Gastrocnemius medialis (tissue), 4 donors: ENCODE measurements at regions not wholly inside any gene's neighbourhood (a gene's known extent, or its start where the extent isn't known, plus 50 kb on each side); places are given as distances from the start of the nearest gene placed in this dataset.

Experiments used
- CTCF ChIP-seq, 5 experiments: fragments of 450-650 bp in 3 of 5; fragments of 200-600 bp in 2 of 5; sonication (generic) in 2 of 5; IDR thresholded peaks in 4 of 5; conservative IDR thresholded peaks in 1 of 5; 1 replicate in 4 of 5; 2 replicates in 1 of 5; pipeline ENCODE4 v1.5.1; 2016 to 2019; ENCODE audit warnings: antibody characterized with exemption in 5 of 5, mild to moderate bottlenecking in 3 of 5, moderate library complexity in 3 of 5
- POLR2A ChIP-seq, 2 donors: fragments of 450-650 bp; IDR thresholded peaks; one replicate each; pipeline ENCODE4 v1.6.1; 2017; ENCODE audit warnings: antibody characterized with exemption in 2 of 2, mild to moderate bottlenecking in 2 of 2, moderate library complexity in 2 of 2

GRCh38 chr3:23709987-23710386, 95.8 kb upstream of the UBE2E1 start:
- no peak for TF ChIP-seq CTCF (IDR thresholded peaks at IDR 0.05 in 4 of 5, conservative IDR thresholded peaks at IDR 0.05 in 1 of 5)
- no peak for TF ChIP-seq POLR2A (IDR thresholded peaks at IDR 0.05)
